DMS79 (cell line): ENCODE measurements at regions not wholly inside any gene's neighbourhood (a gene's known extent, or its start where the extent isn't known, plus 50 kb on each side); places are given as distances from the start of the nearest gene placed in this dataset.

Experiments used
- DNase-seq: peaks from one replicate; lab custom pipeline; 2025; lab: John Stamatoyannopoulos, UW

DNA sequence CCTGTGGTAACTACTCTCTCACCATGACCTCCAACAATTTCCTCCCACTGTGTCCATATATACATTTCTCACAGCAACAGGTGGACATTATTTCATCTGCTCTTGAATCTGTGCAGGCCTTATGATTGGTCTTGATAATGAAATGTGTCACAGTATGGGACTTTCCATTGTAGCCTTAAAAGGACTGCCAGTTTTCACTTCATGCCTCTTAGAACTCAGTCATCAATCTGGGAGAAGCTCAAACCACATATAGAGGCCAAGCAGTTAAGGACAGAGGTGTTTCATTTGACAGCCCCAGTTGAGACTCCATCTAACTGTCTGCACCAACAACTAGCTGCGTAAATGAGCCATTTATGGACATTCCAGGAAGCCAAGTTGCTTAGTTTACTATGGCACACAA, 1534.8 kb downstream of the ARAP2 start:
- DNase-seq: no peak

DNA sequence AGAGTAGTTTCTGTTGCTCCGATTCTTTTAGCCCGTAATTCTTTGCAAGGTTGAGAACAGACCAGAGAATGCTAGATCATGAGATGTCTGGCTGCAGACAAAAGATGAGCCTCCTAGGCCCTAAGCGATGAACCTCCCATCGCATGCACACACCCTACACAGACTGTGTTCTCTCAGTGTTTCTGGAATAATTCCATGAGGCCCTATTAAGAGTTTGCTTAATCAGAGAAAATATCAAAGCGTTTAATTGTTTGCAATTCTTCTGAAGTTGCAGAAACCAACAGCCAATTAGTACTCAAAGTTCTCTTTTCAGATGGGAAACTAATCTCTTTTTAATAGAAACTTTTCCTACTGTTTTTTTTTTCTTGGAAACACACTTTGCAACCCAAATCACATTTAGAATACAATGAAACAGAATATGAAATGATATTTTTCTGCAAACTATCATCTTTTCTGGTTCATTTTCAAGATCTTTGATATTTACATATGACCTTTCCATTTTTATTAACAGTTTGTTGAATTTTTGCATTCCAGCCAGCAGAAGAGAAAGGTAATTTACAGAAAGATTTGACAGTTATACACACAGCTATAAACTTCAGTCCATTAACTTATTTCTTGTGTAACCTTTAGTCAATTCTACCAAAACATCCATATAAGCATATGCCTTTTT, 1525.6 kb downstream of the ARAP2 start:
- DNase-seq: no peak

DNA sequence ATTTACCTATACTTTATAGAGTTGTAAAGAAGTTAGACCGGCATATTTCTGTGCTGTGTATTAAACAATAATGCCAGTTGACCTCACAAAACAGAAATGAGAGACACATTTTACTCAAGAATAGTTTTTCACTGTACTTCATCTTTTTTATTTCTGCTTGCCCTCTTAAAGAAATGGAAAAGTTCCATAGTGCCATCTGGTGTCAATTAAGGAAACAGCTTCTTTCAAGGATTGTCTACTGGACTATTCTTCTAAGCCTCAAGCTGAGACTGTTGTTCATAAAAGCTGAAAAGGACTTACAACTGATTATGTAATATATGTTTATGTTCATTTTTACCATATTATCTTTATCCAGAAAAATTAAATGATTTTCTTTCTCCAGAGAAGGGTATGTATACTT, 1523.7 kb downstream of the ARAP2 start:
- no peak for DNase-seq

DNA sequence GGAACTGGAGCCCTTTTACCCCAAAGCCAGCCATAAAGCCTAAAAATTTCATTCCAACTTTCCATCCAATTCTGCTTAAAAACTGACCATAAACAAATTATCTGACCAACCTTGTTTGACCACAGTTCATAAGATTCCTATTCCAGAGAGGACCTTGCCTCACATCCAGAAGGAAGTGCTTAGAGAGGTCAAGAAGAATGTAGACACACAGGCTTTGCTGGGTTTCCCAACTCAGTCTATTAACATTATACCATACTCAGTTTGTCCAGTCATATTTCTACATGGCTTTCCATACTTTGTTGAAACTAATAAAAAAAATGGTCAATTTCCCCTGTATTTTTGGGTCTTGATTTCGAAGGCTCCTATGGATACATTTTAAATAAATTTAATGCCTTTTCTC, 1522.5 kb downstream of the ARAP2 start:
- no peak for DNase-seq

DNA sequence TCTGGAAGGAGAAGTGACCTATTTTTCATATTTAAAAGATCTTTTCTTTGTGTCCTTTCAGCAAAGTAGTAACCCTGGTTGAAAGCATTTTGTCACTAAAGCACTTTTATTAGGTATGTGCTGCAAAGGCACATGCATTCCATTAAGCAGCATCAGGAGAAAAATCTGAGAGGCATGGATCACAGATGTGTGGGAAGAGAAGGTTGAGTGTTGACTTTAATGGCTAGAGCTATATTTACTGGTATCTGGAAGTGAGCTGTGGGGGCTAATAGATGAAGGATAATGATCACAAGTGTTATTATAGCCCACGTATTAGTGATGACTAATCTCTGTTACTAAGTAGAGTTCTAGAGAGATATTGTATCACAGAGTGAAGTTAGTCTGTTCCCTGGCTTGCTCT, 1520.7 kb downstream of the ARAP2 start:
- DNase-seq: no peak

DNA sequence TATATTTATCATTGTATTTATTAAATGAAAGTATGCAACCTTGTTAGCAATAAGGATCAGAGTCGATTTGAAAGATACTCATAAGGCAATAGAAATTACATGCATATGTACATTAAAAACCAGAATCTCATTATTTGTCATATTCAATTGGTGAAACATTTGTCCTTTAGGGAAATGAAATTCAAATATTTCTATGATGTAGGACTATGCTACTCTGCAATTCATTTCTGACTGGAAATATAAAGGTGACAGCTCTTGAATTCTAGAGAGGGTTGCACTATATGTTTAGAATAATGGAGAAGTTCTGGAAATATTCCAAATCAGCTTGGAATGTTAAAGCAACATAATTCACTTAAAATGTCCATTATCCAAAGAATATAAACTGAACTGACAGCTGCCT, 1519.8 kb downstream of the ARAP2 start:
- no peak for DNase-seq

DNA sequence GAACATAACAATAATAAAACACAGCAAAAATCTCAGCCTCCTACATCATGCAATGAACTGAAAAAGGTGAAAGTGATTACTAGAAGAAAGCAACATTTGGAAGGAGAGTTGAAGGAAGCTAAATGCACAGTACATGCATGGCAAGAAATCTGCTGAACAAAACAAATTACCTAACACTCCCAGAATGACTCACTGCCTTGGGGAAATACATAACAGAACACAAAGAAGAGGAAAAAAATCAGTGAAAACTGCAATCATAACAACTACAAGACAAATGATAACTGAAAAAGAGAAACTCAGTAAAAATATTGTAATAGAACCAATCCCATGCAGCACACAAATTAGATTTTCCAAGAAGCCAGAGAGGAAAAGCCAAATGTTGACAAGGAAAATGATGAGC, 1513.2 kb downstream of the ARAP2 start:
- no peak for DNase-seq

DNA sequence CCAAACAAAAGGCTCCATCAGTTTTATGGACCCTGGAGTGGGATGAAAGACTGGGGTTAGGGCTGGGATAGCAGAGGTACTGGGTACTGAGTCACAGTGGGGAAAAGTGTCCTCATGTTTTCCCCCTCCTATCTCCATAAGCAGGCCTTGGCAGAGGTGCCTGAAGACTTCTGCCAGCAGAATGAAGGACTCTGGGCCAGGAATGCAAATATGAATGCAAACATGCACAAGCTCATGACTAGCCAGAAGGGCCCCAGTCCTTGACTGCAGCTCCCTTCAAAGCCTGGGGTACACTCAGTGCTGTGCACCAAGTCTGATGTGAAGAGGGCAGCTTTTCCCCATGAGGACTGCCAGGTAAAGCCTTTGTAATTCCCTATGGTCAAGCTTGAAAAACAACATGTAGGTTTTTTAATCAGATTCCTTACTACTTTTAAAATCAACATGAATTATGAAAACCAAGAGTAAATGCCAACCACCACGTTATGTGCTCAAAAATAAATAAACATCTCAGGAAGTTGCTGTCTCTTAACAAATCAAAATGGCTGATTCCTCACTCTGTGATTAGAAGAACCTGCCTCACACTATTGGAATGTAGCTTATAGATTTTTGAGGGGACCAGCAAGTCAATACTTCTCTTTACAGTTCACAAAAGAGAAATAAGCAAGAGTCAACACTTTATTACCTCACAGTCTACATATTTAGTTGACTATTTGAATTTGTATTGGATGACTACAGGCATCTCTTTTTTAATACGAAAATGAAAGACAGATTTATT, 1512.0 kb downstream of the ARAP2 start:
- DNase-seq: no peak

DNA sequence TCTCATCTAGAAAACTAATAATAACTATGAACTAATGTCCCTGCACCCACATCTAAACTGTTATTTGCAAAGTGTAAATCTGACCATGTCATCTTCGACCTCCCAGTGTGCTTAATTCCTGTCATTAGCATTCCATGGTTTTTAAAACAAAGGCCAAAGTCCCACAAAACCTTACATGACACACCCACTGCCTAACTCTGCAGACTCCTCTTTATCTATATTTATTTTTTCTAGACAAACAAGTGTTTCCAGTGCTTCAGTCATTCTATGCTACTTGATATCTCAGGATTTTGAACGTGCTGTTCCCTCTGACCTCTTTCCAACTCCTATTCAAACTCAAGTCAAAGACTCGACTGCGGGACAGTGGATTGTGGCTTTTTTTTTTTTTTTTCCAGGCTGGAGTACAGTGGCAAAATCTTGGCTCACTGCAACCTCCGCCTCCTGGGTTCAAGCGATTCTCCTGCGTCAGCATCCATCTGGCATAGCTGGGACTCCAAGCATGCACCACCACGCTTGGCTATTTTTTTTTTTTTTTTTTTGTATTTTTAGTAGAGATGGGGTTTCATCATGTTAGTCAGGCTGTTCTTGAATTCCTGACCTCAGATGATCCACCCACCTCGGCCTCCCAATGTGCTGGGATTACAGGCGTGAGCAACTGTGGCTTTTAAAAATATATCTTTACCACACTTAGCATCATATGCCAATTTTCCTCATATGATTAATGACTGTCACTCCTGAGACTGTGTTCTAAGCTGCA, 1511.0 kb downstream of the ARAP2 start:
- no peak for DNase-seq

DNA sequence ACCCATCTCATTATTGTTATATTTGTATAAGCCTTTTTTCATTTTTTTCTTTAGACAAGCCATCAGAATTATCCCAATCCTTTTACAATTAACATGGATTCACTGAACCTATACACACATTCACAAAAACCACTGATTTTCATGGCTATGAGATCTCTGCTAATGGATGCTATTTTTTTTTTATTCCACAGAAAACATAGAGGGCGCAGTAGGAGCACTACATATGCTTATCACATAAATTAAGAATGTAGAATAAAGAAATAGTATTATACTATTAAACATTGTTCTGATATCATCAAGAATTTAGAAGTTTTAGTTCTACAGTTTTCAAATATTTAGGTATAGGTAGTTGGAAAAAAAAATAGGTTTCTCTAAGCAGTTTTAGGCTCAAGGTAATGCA, 1477.4 kb downstream of the ARAP2 start:
- no peak for DNase-seq

DNA sequence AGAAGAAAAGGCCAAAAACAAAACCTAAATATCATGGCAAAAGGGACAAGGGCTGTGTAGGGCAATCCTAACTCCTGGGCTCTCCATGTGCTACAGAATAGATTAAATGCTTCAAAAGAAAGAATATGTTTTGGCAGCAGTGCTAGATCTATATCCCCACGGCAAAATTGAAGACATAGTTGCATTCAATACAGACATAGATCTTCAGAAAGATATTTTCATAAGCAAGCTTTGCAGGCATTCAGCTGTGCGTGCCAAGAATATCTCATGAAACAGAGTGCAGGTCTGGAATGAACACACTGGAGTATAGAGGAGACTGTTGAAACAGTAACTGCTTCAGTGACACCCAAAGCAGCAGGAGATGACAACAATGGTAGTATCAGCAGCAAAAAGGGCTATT, 1476.9 kb downstream of the ARAP2 start:
- no peak for DNase-seq

DNA sequence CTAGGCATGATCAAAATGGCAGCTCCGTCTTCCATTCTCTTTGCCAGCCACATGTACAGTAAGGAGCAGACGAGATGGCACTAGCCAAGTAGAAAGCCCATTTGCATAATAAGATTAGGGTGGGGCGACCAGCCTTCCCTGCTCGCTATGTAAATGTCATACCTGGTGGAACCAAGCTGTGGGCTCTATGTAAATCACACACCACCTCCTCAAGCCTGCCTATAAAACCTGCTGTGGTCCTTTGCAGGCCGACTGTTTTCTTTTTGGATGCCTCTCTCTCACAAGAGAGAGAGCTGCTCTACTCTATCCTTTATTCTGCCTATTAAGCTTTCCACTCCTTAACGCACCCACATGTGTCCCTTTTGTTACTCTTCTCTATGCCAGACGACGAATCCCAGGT, 1472.7 kb downstream of the ARAP2 start:
- no peak for DNase-seq

DNA sequence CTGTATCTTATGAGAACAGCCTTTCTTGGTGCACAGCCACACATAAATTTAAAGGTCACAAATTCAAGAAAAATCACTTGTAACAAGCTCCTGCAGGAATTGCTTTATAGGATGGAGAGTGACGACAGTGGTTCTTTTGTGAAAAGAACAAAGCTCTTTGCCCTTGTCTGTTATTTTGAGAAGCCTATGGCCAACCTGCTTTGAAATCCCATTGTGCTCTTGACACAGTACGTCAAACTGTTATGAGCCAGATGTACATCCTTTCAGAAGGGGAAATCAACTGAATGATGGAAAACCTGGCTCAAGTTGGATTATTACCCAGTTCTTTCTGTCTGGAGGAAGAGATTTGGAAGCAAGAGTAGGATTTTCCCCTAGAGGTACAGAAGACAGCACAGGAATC, 1454.2 kb downstream of the ARAP2 start:
- DNase-seq: no peak

DNA sequence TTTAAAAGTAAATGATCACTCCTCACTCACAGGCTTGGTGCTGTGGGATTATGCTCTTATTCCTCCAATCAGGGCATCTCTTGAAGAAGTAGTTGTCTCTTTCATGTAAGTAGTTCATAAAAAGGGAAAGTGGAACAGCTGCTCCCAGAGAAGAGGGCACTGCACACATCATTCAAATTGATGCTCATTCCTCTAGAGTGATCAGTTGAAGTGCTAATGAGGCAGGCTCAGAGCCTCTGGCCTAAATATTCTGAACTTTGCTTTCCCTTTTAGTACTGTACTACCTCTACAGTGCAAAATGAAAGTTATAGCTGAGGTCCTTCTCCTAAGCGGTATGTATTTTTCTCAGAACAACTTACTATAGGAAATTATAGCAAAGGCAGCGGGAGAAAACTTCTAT, 1453.1 kb downstream of the ARAP2 start:
- no peak for DNase-seq

DNA sequence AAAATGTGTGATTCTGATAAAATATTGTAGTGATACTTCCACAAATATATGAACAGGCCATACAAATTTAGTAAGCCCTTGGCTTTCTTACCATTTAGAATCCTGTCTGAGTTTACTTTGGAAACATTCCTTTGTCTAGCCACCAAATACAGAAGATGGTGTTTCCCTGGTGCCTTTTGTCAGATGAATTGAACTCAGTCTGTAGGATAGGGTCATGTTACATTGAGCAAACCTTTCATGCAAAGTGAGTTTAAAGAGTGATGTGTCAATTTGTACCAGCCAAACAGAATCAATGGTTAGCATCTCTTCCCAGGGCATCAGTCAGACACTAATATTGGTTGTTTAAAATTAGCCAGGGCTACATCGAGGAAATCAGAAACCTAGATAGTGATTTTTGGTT, 1443.4 kb downstream of the ARAP2 start:
- DNase-seq: no peak

DNA sequence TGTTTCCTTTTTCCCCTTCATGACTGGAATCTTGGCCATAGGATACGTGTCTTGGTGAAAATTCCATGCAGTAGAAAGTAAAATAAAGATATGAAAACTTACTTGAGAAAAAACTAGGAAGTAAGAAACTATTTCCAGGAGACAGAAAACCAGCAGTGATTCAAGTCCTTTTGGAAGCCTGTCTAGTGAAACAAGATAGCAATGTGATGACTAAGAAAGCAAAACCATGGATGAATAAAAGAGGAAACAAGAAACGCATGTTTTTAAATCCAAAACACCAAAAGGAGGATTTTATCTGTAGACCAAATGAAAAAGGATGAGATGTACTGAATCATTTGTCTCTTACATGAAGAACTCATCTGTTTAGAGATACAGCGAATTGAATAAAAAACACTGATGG, 1430.0 kb downstream of the ARAP2 start:
- DNase-seq: no peak

DNA sequence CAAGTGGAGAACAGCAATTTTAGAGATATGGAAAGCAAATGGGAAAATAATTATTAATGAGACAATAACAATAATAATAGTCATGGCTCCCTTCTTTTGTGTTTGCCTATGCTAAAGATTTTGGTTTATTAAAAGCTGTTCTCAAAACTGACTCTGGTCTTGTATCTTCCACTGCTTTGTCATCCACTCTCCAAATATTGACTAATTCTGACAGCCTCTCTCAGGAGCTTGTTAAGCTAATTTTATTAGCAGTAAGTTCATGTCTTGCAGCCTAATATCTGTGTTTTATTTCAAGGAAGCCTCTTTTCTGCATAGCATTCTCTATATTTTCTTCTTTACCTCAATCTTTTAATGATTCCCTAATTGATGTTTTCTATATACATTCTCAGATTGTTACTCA, 1419.8 kb downstream of the ARAP2 start:
- DNase-seq: no peak

DNA sequence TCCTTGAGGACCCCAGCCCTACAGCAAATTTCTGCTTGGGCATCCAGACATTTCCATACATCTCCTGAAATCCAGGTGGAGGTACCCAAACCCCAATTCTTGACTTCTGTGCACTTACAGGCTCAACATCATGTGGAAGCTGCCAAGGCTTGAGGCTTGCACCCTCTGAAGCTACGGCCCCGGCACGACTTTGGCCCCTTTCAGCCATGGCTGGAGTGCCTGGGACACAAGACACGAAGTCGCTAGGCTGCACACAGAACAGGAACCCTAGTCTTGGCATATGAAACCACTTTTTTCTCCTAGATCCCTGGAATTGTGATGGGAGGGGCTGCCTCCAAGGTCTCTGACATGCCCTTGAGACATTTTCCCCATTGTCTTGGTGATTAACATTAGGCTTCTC, 1417.7 kb downstream of the ARAP2 start:
- no peak for DNase-seq

DNA sequence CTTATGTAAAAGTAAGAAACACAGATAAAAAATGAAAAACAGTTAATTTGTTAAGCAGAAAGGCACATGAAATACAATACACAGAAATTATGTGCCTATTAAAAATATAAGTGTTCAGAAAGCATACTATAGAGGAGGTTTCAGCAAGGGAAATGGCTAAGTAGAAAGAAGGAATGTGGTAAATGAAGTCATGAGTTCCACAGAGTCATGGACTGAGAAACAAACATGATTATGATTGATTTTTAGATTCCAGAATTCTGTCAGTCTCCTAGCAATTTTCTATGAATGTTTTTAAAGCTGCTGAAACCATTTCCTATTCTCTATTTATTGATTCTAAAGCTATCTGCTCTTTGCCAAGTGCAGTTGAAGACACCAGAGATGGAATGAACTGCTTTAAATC, 1398.4 kb downstream of the ARAP2 start:
- no peak for DNase-seq

DNA sequence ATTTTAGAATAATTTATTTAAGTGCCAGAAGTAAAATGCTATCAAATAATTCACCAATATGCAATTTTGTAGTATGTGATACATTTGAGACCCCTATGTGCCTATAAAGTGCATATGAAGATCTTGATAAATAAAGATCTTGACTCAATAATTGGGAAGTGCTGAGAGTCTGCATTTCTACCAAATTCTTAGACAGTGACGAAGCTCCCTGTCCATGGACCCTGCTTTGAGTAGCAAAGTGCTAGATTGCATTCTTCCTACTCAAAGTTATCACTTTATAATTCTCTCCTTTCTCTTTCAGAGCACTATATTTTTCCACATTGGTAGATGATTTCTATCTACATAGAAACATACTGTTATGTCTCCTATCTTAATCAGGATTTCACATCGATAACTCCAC, 1393.9 kb downstream of the ARAP2 start:
- no peak for DNase-seq

DNA sequence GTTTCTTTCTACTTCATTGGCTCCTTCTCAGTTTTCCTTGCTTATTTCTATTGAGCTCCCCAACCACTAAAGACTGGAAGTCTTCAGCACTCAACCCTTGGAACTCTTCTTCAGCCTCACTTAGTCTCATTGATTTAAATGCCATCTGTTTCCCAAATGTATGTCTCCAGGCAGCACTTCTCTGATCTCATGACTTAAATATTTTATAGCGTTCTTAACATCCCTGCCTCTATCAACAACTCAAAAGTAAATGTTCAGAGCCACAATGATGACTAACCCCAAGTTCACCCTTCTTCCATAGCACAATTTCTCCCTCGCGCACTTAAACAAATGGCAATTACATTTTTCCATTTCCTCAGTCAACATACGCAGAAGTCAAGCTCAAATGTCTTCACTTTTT, 1393.3 kb downstream of the ARAP2 start:
- DNase-seq: no peak

DNA sequence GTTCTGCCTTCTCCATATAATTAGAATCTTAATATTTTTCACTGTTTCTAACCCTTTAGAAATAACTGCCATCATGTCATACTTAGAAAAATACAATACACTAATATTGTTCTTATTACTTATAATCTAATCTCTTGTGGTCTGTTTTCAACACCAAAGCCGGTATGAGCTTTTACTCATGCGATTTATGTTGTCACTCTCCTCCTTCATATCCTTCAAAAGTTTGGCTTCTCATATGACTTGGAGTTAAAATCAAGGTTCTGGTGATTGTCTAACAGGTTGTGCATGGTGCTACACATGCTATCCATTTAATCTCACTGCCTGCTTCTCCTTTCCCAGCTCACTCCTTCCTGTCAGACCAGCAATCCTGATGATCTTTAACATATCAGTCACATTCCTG, 1392.9 kb downstream of the ARAP2 start:
- DNase-seq: no peak

DNA sequence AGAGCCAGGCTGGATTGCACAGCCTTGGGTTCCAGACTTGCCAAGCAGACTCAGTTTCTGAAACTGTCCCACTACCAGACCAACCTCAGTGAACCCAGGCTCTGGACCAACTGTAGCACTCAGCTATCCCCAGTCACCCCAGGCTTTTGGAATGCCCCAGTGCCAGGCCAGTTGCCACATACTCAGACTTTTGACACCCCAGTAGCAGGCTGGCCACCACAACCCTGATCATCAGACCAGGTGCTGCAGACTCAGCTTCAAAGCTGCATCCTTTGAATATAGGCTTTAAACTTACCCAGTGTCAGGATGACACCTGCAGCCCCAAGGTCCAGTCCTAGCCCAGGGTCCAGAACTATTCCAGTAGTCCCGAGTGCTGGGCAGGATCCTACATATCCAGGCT, 1389.9 kb downstream of the ARAP2 start:
- DNase-seq: no peak
